Nephron progenitor cell (in vitro differentiated cells): ENCODE measurements at regions not wholly inside any gene's neighbourhood (a gene's known extent, or its start where the extent isn't known, plus 50 kb on each side); places are given as distances from the start of the nearest gene placed in this dataset.

ENCODE experiments used
- DNase-seq: peaks from one replicate; pipeline ENCODE4 v3.0.0; 2021
- H3K27ac Mint-ChIP-seq: 2 replicates; pipeline ENCODE4 v1.8.0; 2021; ENCODE audit warnings: mild to moderate bottlenecking, moderate library complexity, mixed read lengths
- H3K27me3 Mint-ChIP-seq: 2 replicates; pipeline ENCODE4 v1.8.0; 2021; ENCODE audit warnings: mild to moderate bottlenecking, low read depth, mixed read lengths; ENCODE audit not compliant: poor library complexity
- H3K36me3 Mint-ChIP-seq: 2 replicates; pipeline ENCODE4 v1.8.0; 2021; ENCODE audit warnings: low read depth, mixed read lengths
- H3K4me1 Mint-ChIP-seq: 2 replicates; pipeline ENCODE4 v1.8.0; 2021; ENCODE audit warnings: mixed read lengths
- H3K4me3 Mint-ChIP-seq: 2 replicates; pipeline ENCODE4 v1.8.0; 2021; ENCODE audit warnings: mild to moderate bottlenecking, moderate library complexity, mixed read lengths
- H3K9me3 Mint-ChIP-seq: 2 replicates; pipeline ENCODE4 v1.8.0; 2021; ENCODE audit warnings: mild to moderate bottlenecking, moderate library complexity, mixed read lengths
- CTCF ChIP-seq: fragments of 200-600 bp; sonication (generic); IDR thresholded peaks from 2 replicates; pipeline ENCODE4 v1.5.0; 2021; ENCODE audit warnings: antibody characterized with exemption

- H3K4me1 Mint-ChIP-seq: peaks cover 10% of the 10 kb centered on the region
- no peak for DNase-seq
- H3K9me3 Mint-ChIP-seq: no peaks in the 10 kb centered on the region
- no peak for TF ChIP-seq CTCF
- H3K27ac Mint-ChIP-seq: no peak overlapping the region
- no peaks in the 10 kb centered on the region for H3K27me3 Mint-ChIP-seq
- H3K4me3 Mint-ChIP-seq: no peak overlapping the region
- H3K36me3 Mint-ChIP-seq: no peaks in the 10 kb centered on the region
Observed at GRCh38 chr10:20685462-20685861, 211.6 kb downstream of the NEBL start.

GRCh38 chr10:20683345-20683744, 213.8 kb downstream of the NEBL start:
- peak overlapping the region; percentile 25 for H3K27ac Mint-ChIP-seq
- no peak for TF ChIP-seq CTCF

DNA sequence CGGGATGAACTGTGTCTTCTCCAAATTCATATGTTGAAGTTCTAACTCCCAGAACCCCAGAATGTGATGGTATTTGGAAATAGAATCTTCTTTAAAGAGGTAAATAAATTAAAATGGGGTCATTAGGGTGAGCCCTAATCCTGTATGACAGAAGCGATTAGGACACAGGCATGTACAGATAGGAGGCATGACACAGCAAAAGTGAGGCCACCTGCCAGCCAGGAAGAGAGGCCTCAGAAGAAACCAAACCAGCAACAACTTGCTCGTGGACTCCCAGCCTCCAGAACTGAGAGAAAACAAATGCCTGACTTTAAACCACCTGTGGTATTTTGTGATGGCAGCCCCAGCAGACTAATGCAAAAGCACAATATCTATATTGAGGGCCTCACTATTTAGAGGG, 214.3 kb downstream of the NEBL start:
- no peak overlapping the region for H3K4me3 Mint-ChIP-seq
- peaks cover 10% of the 10 kb centered on the region for H3K4me1 Mint-ChIP-seq
- H3K27me3 Mint-ChIP-seq: no peaks in the 10 kb centered on the region
- H3K27ac Mint-ChIP-seq: peak overlapping the region; percentile 25
- H3K36me3 Mint-ChIP-seq: no peaks in the 10 kb centered on the region
- no peak for DNase-seq
- TF ChIP-seq CTCF: no peak
- H3K9me3 Mint-ChIP-seq: peaks cover 8% of the 10 kb centered on the region

More at GRCh38 chr10:20683345-20683744, 213.8 kb downstream of the NEBL start:
- peaks cover 8% of the 10 kb centered on the region for H3K9me3 Mint-ChIP-seq
- peaks cover 10% of the 10 kb centered on the region for H3K4me1 Mint-ChIP-seq
- no peak overlapping the region for H3K4me3 Mint-ChIP-seq
- DNase-seq: no peak
- no peaks in the 10 kb centered on the region for H3K27me3 Mint-ChIP-seq
- no peaks in the 10 kb centered on the region for H3K36me3 Mint-ChIP-seq

GRCh38 chr10:20677340-20677739, 219.8 kb downstream of the NEBL start:
- H3K4me3 Mint-ChIP-seq: no peak overlapping the region
- TF ChIP-seq CTCF: no peak
- peaks cover 8% of the 10 kb centered on the region for H3K9me3 Mint-ChIP-seq
- H3K4me1 Mint-ChIP-seq: peaks cover 12% of the 10 kb centered on the region
- no peaks in the 10 kb centered on the region for H3K36me3 Mint-ChIP-seq
- peaks cover 3% of the 10 kb centered on the region for H3K27me3 Mint-ChIP-seq
- no peak for DNase-seq
- H3K27ac Mint-ChIP-seq: no peak overlapping the region

- H3K9me3 Mint-ChIP-seq: peaks cover 3% of the 10 kb centered on the region
- H3K4me1 Mint-ChIP-seq: peaks cover 12% of the 10 kb centered on the region
- no peaks in the 10 kb centered on the region for H3K36me3 Mint-ChIP-seq
- H3K4me3 Mint-ChIP-seq: no peak overlapping the region
- no peak for TF ChIP-seq CTCF
- H3K27me3 Mint-ChIP-seq: peaks cover 3% of the 10 kb centered on the region
- peak overlapping the region; percentile 38 for H3K27ac Mint-ChIP-seq
- DNase-seq: no peak
Observed at GRCh38 chr10:20674926-20675325, 222.2 kb downstream of the NEBL start.

DNA sequence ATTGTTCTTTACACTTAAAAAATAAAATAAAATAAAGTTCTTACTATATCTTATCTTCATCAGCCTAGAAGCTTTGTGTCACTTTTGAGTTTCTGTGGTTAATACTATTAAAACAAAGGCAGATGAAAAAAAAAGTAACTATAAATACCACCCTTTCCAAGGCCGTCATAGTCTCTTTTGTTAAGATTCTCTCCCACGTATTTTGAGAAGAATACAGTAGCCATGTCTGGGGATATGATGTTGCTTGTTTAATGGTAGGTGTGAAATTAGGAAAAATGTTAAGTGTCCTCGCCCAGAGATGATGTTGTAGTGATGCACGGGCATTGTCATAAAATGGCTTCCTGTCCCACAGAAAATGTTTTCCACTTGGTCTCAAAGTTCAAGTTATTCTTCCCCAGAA, 223.9 kb downstream of the NEBL start:
- DNase-seq: no peak
- no peak for TF ChIP-seq CTCF
- Mint-ChIP-seq H3K27ac (no peak overlapping the region), H3K4me1 (peaks cover 12% of the 10 kb centered on the region), H3K4me3 (no peak overlapping the region), H3K27me3 (peaks cover 3% of the 10 kb centered on the region), H3K9me3 (no peaks in the 10 kb centered on the region), H3K36me3 (no peaks in the 10 kb centered on the region)
